ENCODE measurements at regions not wholly inside any gene's neighbourhood (a gene's known extent, or its start where the extent isn't known, plus 50 kb on each side); places are given as distances from the start of the nearest gene placed in this dataset.

DNA sequence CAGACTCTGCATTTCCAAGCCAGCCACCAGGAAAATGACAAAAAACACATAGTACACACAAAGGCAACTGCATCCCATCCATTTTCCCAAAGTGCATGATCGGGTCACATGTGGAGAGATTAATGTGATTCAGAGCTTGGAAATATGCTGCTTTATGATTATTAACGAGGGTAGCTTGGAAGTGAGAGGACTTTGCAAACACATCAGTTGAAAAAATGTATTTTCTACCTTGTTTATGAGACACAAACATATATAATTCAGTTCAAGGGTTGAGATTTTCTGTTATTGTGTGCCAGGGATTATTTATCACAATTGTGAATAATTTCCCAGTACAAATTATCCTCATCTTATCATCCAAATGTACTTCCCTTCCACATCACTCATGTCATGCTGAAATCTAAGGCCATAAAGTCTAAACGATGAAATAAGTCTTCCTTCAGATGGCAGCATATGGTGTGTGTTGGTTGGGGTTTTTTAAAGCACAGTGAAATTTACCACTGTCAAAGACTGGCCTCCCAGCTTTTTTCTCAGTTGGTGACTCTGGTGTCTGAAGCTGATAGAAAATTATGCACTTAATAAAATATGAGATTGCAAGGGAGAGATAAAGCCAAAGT is 104.7 kb upstream of the ADAMTS18 start:
- no peaks in the 10 kb centered on the region for H3K79me2 ChIP-seq
- H2AFZ ChIP-seq: no peak overlapping the region
- H3K4me3 ChIP-seq (ENCODE audit: low read depth, low read length): no peak overlapping the region
- H3K36me3 ChIP-seq (ENCODE audit: control insufficient read depth, insufficient read depth, low read length): no peaks in the 10 kb centered on the region
- H3K4me1 ChIP-seq: no peaks in the 10 kb centered on the region
- no peak overlapping the region for H3K9ac ChIP-seq
- no peaks in the 10 kb centered on the region for H3K9me3 ChIP-seq (ENCODE audit: control insufficient read depth, low read length)
- H3K27me3 ChIP-seq (ENCODE audit: control insufficient read depth, insufficient read depth, low read length): no peaks in the 10 kb centered on the region
- no peak overlapping the region for H3K4me2 ChIP-seq (ENCODE audit: low read length)
- TF ChIP-seq, protein P1, sequence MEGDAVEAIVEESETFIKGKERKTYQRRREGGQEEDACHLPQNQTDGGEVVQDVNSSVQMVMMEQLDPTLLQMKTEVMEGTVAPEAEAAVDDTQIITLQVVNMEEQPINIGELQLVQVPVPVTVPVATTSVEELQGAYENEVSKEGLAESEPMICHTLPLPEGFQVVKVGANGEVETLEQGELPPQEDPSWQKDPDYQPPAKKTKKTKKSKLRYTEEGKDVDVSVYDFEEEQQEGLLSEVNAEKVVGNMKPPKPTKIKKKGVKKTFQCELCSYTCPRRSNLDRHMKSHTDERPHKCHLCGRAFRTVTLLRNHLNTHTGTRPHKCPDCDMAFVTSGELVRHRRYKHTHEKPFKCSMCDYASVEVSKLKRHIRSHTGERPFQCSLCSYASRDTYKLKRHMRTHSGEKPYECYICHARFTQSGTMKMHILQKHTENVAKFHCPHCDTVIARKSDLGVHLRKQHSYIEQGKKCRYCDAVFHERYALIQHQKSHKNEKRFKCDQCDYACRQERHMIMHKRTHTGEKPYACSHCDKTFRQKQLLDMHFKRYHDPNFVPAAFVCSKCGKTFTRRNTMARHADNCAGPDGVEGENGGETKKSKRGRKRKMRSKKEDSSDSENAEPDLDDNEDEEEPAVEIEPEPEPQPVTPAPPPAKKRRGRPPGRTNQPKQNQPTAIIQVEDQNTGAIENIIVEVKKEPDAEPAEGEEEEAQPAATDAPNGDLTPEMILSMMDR (IDR thresholded peaks at IDR 0.05): no peak
- H3K27ac ChIP-seq: no peak overlapping the region

DNA sequence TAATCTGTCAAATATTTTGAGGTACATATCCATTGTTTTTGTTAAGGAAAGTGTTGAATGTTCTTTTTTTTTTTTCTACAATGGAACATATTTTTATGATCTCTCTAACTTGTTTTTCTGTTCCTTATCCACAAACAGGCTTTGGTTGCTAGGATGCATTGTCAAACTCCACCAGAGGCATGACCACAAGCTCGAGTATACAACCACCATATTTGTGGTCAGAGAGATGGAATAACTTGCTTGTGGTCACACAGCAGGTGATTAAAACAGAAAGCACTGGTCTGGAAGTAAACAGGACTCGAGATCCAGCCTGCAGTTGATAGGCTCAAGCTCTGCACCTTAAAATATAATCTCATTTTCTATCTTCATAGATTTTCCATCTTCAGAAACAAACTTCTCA is 105.8 kb upstream of the ADAMTS18 start:
- Histone ChIP-seq H3K9ac (no peak overlapping the region), H3K4me1 (no peaks in the 10 kb centered on the region), H3K9me3 (ENCODE audit: control insufficient read depth, low read length) (no peaks in the 10 kb centered on the region), H3K27ac (no peak overlapping the region), H2AFZ (no peak overlapping the region), H3K27me3 (ENCODE audit: control insufficient read depth, insufficient read depth, low read length) (no peaks in the 10 kb centered on the region), H3K4me2 (ENCODE audit: low read length) (no peak overlapping the region), H3K79me2 (no peaks in the 10 kb centered on the region), H3K4me3 (ENCODE audit: low read depth, low read length) (no peak overlapping the region), H3K36me3 (ENCODE audit: control insufficient read depth, insufficient read depth, low read length) (no peaks in the 10 kb centered on the region)
- TF ChIP-seq, protein P1 (IDR thresholded peaks at IDR 0.05): no peak

DNA sequence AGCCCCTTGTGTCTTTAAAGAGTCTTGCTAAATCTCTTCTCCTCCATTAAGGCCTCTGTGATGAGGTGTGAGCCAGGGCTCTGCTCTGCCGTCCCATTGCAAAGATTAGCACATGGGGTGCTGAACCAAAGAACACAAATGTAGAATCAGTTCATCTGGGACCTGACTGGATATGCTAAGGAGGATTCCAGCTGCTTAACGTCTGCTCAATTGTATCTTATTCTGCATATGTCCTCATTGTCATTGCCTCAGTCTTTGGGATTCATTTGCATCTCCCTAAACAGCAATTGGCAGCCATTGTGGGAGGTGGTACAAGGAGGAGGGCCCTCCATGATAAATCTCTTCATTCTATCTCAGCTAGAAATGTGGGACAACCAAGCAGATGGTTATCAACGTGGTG is 106.3 kb upstream of the ADAMTS18 start:
- Histone ChIP-seq H3K4me3 (ENCODE audit: low read depth, low read length) (no peak overlapping the region), H3K27ac (no peak overlapping the region), H3K9me3 (ENCODE audit: control insufficient read depth, low read length) (no peaks in the 10 kb centered on the region), H3K36me3 (ENCODE audit: control insufficient read depth, insufficient read depth, low read length) (no peaks in the 10 kb centered on the region), H3K79me2 (no peaks in the 10 kb centered on the region), H3K4me2 (ENCODE audit: low read length) (no peak overlapping the region), H2AFZ (no peak overlapping the region), H3K4me1 (no peaks in the 10 kb centered on the region), H3K27me3 (ENCODE audit: control insufficient read depth, insufficient read depth, low read length) (no peaks in the 10 kb centered on the region), H3K9ac (no peak overlapping the region)
- TF ChIP-seq, protein P1 (IDR thresholded peaks at IDR 0.05): no peak

DNA sequence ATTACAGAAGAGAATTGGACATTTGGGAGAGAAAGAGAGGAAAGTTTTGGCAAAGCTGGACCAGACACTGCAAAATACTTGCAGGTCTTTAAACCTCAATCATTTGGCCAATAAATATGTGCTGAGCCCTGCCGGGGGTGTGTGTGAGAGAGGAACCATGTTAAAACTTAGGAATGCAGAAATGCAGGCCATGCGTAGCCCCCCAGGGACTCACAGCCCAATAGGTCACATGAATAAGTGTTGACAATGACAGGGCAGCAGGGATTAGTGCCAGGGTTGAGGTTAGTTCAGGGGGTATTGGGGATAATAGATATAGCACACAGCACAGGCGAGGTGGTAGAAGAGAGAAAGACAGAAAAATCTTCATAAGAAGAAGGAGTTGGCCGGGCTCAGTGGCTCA is 113.3 kb upstream of the ADAMTS18 start:
- Histone ChIP-seq H3K79me2 (no peaks in the 10 kb centered on the region), H3K27me3 (ENCODE audit: control insufficient read depth, insufficient read depth, low read length) (no peaks in the 10 kb centered on the region), H3K9me3 (ENCODE audit: control insufficient read depth, low read length) (no peaks in the 10 kb centered on the region), H2AFZ (no peak overlapping the region), H3K36me3 (ENCODE audit: control insufficient read depth, insufficient read depth, low read length) (no peaks in the 10 kb centered on the region), H3K4me3 (ENCODE audit: low read depth, low read length) (no peak overlapping the region), H3K9ac (no peak overlapping the region), H3K4me1 (no peaks in the 10 kb centered on the region), H3K27ac (no peak overlapping the region), H3K4me2 (ENCODE audit: low read length) (no peak overlapping the region)
- TF ChIP-seq, protein P1 (IDR thresholded peaks at IDR 0.05): no peak

DNA sequence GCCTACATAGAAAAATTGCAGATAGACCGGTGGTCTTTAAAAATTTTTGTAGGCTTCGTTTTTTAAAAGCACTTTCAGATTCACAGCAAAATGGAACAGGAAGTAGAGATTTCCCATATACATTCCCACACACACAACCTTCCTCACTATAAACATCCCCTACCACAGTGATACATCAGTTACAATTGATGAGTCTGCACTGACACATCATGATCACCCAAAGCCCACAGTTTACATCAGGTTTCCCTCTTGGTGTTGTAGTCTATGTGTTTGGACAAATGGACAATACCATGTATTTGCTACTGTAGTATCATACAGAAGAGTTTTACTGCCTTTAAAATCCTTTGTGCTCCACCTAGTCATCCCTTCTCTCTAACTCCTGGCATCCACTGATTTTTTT is 113.9 kb upstream of the ADAMTS18 start:
- Histone ChIP-seq H3K4me1 (no peaks in the 10 kb centered on the region), H3K27ac (no peak overlapping the region), H3K27me3 (ENCODE audit: control insufficient read depth, insufficient read depth, low read length) (no peaks in the 10 kb centered on the region), H2AFZ (no peak overlapping the region), H3K79me2 (no peaks in the 10 kb centered on the region), H3K36me3 (ENCODE audit: control insufficient read depth, insufficient read depth, low read length) (no peaks in the 10 kb centered on the region), H3K4me2 (ENCODE audit: low read length) (no peak overlapping the region), H3K9me3 (ENCODE audit: control insufficient read depth, low read length) (no peaks in the 10 kb centered on the region), H3K9ac (no peak overlapping the region), H3K4me3 (ENCODE audit: low read depth, low read length) (no peak overlapping the region)
- TF ChIP-seq, protein P1 (IDR thresholded peaks at IDR 0.05): no peak
